HepG2 (cell line): ENCODE measurements at regions not wholly inside any gene's neighbourhood (a gene's known extent, or its start where the extent isn't known, plus 50 kb on each side); places are given as distances from the start of the nearest gene placed in this dataset.

ENCODE experiments used
- EEA1 ChIP-seq: sonication (generic); formaldehyde crosslinking; IDR thresholded peaks from 2 replicates; pipeline ENCODE4 v1.5.1; 2020; ENCODE audit warnings: mild to moderate bottlenecking, missing genetic modification reagents, borderline replicate concordance
- GATAD2A ChIP-seq: IDR thresholded peaks from 2 replicates; pipeline ENCODE4 v1.6.1; 2016
- KLF12 ChIP-seq: sonication (generic); formaldehyde crosslinking; IDR thresholded peaks from 2 replicates; pipeline ENCODE4 v1.4.0; 2020; ENCODE audit warnings: missing genetic modification reagents, borderline replicate concordance
- THAP11 ChIP-seq: IDR thresholded peaks from 2 replicates; pipeline ENCODE4 v1.6.1; 2016; ENCODE audit warnings: missing biosample characterization, missing genetic modification reagents
- ZMYM4 ChIP-seq: sonication (generic); formaldehyde crosslinking; IDR thresholded peaks from 2 replicates; pipeline ENCODE4 v1.8.1; 2023; ENCODE audit warnings: mild to moderate bottlenecking, missing genetic modification reagents
- ZNF547 ChIP-seq: sonication (generic); formaldehyde crosslinking; IDR thresholded peaks from 2 replicates; pipeline ENCODE4 v1.5.1; 2020; ENCODE audit warnings: mild to moderate bottlenecking, missing genetic modification reagents
- ZSCAN22 ChIP-seq: sonication (generic); formaldehyde crosslinking; IDR thresholded peaks from 2 replicates; pipeline ENCODE4 v1.4.0; 2020; ENCODE audit warnings: mild to moderate bottlenecking, missing genetic modification reagents
- TF ChIP-seq, protein P1 (sequence below): sonication (generic); formaldehyde crosslinking; IDR thresholded peaks from 2 replicates; pipeline ENCODE4 v1.5.0; 2020; ENCODE audit warnings: mild to moderate bottlenecking, missing genetic modification reagents, borderline replicate concordance
- TF ChIP-seq, protein P2 (sequence below): IDR thresholded peaks from 2 replicates; pipeline ENCODE4 v1.6.1; 2016; ENCODE audit warnings: mild to moderate bottlenecking, missing biosample characterization, missing genetic modification reagents
- TF ChIP-seq, protein P3 (sequence below), 2 experiments: fragments of 450-650 bp in 1 of 2; sonication (generic) in 1 of 2; formaldehyde crosslinking; IDR thresholded peaks; 2 replicates each; pipeline versions ENCODE4 v1.5.0 to v1.8.0; 2020 to 2022; ENCODE audit warnings: mild to moderate bottlenecking in 1 of 2, missing genetic modification reagents in 1 of 2
- TF ChIP-seq, protein P4 (sequence below): sonication (generic); formaldehyde crosslinking; IDR thresholded peaks from 2 replicates; pipeline ENCODE4 v1.8.0; 2022; ENCODE audit warnings: missing genetic modification reagents, mild to moderate bottlenecking, moderate library complexity, borderline replicate concordance
- TF ChIP-seq, protein P5 (sequence below): sonication (generic); formaldehyde crosslinking; IDR thresholded peaks from 2 replicates; pipeline ENCODE4 v1.5.0; 2020; ENCODE audit warnings: mild to moderate bottlenecking, missing genetic modification reagents, moderate library complexity
- TF ChIP-seq, protein P6 (sequence below): sonication (generic); formaldehyde crosslinking; IDR thresholded peaks from 2 replicates; pipeline ENCODE4 v1.5.1; 2020; ENCODE audit warnings: mild to moderate bottlenecking, moderate library complexity, missing genetic modification reagents

DNA sequence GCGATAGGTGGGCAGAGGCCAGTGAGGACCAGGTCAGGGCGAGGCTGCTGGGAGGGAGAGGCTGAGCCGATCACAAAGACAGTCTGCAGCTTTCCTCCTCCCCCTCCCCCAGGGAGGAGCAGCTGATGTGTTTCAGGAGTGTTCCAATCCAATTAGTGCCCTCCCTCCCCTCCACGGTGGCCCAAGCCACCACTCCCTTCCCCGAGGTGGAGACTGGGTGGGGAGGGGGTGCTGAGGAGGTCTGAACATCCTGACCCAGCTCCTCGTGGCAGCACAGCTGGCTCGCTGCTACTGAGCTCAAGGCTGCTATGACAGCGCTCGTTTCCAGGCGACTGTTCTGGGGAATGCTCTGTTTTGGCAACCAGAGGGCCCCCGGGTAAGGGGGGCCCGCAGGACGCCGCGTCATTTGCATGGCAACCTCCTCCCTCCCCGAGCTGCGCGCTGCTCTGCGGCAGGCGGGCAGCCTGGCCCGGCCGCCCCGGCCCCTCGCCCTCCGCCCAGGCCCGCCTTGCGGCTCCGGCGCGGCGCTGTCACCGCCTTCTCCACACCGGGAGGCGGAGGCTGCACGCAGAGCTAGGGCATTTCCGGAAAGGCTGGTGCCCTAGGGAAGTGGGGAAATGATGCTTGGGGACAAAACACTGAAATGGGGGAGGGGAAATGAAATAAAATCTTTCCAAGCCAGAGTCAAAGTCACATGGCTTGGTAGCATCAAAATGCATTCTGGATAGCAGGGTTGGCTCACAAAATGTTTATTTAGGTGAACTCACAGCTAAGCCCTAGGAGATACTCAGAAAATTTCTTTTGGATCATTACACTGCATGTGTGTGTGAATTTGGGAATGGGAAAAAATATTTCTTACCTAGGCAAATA is 67.4 kb upstream of the PIM1 start (continued):
- TF ChIP-seq, protein P1, sequence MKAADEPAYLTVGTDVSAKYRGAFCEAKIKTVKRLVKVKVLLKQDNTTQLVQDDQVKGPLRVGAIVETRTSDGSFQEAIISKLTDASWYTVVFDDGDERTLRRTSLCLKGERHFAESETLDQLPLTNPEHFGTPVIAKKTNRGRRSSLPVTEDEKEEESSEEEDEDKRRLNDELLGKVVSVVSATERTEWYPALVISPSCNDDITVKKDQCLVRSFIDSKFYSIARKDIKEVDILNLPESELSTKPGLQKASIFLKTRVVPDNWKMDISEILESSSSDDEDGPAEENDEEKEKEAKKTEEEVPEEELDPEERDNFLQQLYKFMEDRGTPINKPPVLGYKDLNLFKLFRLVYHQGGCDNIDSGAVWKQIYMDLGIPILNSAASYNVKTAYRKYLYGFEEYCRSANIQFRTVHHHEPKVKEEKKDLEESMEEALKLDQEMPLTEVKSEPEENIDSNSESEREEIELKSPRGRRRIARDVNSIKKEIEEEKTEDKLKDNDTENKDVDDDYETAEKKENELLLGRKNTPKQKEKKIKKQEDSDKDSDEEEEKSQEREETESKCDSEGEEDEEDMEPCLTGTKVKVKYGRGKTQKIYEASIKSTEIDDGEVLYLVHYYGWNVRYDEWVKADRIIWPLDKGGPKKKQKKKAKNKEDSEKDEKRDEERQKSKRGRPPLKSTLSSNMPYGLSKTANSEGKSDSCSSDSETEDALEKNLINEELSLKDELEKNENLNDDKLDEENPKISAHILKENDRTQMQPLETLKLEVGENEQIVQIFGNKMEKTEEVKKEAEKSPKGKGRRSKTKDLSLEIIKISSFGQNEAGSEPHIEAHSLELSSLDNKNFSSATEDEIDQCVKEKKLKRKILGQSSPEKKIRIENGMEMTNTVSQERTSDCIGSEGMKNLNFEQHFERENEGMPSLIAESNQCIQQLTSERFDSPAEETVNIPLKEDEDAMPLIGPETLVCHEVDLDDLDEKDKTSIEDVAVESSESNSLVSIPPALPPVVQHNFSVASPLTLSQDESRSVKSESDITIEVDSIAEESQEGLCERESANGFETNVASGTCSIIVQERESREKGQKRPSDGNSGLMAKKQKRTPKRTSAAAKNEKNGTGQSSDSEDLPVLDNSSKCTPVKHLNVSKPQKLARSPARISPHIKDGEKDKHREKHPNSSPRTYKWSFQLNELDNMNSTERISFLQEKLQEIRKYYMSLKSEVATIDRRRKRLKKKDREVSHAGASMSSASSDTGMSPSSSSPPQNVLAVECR, result peak; percentile 58
- TF ChIP-seq GATAD2A (CRISPR knock-in tag) (no peak; the same call in 1 of the 2 replicates), ZMYM4 (0 out of 2 replicates have a peak, but pooled peaks have one; percentile 13), EEA1 (CRISPR knock-in tag) (no peak; the same call in 1 of the 2 replicates), ZSCAN22 (0 out of 2 replicates have a peak, but pooled peaks have one; percentile 55), ZNF547 (CRISPR knock-in tag) (0 out of 2 replicates have a peak, but pooled peaks have one; percentile 58), KLF12 (CRISPR knock-in tag) (peak; percentile 67; the same call in 1 of the 2 replicates), THAP11 (peak; percentile 57; the same call in 1 of the 2 replicates)
- TF ChIP-seq, protein P2, sequence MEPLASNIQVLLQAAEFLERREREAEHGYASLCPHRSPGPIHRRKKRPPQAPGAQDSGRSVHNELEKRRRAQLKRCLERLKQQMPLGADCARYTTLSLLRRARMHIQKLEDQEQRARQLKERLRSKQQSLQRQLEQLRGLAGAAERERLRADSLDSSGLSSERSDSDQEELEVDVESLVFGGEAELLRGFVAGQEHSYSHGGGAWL (CRISPR knock-in tag), result no peak; the same call in 1 of the 2 replicates
- TF ChIP-seq, protein P3, sequence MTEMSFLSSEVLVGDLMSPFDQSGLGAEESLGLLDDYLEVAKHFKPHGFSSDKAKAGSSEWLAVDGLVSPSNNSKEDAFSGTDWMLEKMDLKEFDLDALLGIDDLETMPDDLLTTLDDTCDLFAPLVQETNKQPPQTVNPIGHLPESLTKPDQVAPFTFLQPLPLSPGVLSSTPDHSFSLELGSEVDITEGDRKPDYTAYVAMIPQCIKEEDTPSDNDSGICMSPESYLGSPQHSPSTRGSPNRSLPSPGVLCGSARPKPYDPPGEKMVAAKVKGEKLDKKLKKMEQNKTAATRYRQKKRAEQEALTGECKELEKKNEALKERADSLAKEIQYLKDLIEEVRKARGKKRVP (CRISPR knock-in tag; IDR thresholded peaks at IDR 0.05), result no peak
- TF ChIP-seq, protein P4, sequence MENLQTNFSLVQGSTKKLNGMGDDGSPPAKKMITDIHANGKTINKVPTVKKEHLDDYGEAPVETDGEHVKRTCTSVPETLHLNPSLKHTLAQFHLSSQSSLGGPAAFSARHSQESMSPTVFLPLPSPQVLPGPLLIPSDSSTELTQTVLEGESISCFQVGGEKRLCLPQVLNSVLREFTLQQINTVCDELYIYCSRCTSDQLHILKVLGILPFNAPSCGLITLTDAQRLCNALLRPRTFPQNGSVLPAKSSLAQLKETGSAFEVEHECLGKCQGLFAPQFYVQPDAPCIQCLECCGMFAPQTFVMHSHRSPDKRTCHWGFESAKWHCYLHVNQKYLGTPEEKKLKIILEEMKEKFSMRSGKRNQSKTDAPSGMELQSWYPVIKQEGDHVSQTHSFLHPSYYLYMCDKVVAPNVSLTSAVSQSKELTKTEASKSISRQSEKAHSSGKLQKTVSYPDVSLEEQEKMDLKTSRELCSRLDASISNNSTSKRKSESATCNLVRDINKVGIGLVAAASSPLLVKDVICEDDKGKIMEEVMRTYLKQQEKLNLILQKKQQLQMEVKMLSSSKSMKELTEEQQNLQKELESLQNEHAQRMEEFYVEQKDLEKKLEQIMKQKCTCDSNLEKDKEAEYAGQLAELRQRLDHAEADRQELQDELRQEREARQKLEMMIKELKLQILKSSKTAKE (CRISPR knock-in tag), result peak; percentile 61; the same call in 1 of the 2 replicates
- TF ChIP-seq, protein P5, sequence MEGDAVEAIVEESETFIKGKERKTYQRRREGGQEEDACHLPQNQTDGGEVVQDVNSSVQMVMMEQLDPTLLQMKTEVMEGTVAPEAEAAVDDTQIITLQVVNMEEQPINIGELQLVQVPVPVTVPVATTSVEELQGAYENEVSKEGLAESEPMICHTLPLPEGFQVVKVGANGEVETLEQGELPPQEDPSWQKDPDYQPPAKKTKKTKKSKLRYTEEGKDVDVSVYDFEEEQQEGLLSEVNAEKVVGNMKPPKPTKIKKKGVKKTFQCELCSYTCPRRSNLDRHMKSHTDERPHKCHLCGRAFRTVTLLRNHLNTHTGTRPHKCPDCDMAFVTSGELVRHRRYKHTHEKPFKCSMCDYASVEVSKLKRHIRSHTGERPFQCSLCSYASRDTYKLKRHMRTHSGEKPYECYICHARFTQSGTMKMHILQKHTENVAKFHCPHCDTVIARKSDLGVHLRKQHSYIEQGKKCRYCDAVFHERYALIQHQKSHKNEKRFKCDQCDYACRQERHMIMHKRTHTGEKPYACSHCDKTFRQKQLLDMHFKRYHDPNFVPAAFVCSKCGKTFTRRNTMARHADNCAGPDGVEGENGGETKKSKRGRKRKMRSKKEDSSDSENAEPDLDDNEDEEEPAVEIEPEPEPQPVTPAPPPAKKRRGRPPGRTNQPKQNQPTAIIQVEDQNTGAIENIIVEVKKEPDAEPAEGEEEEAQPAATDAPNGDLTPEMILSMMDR (CRISPR knock-in tag), result peak; percentile 38; the same call in 1 of the 2 replicates
- TF ChIP-seq, protein P6, sequence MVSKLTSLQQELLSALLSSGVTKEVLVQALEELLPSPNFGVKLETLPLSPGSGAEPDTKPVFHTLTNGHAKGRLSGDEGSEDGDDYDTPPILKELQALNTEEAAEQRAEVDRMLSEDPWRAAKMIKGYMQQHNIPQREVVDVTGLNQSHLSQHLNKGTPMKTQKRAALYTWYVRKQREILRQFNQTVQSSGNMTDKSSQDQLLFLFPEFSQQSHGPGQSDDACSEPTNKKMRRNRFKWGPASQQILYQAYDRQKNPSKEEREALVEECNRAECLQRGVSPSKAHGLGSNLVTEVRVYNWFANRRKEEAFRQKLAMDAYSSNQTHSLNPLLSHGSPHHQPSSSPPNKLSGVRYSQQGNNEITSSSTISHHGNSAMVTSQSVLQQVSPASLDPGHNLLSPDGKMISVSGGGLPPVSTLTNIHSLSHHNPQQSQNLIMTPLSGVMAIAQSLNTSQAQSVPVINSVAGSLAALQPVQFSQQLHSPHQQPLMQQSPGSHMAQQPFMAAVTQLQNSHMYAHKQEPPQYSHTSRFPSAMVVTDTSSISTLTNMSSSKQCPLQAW (CRISPR knock-in tag), result no peak
